Hepatocyte (in vitro differentiated cells): ENCODE measurements at regions not wholly inside any gene's neighbourhood (a gene's known extent, or its start where the extent isn't known, plus 50 kb on each side); places are given as distances from the start of the nearest gene placed in this dataset.

Experiments
- DNase-seq: peaks from one replicate; pipeline ENCODE4 v3.0.0-alpha.2; 2016; ENCODE audit warnings: low spot score
- H2AFZ ChIP-seq: fragments of 200-600 bp; sonication (generic); 2 replicates; pipeline ENCODE4 v1.6.0; 2016; ENCODE audit warnings: antibody characterized with exemption, mild to moderate bottlenecking
- H3K27ac ChIP-seq: fragments of 200-600 bp; sonication (generic); 2 replicates; pipeline ENCODE4 v1.5.1; 2016; ENCODE audit warnings: mild to moderate bottlenecking
- H3K27me3 ChIP-seq: fragments of 200-600 bp; sonication (generic); 2 replicates; pipeline ENCODE4 v1.6.1; 2016
- H3K36me3 ChIP-seq: fragments of 200-600 bp; sonication (generic); replicated peaks from 2 replicates; pipeline ENCODE4 v1.5.1; 2016; ENCODE audit warnings: low read depth; ENCODE audit not compliant: insufficient read depth
- H3K4me1 ChIP-seq: fragments of 200-600 bp; sonication (generic); 2 replicates; pipeline ENCODE4 v1.5.1; 2016; ENCODE audit warnings: mild to moderate bottlenecking, moderate library complexity; ENCODE audit not compliant: insufficient read depth
- H3K4me2 ChIP-seq: fragments of 200-600 bp; sonication (generic); 2 replicates; pipeline ENCODE4 v1.6.0; 2016
- H3K4me3 ChIP-seq: fragments of 200-600 bp; sonication (generic); 2 replicates; pipeline ENCODE4 v1.5.1; 2016; ENCODE audit warnings: mild to moderate bottlenecking
- H3K79me2 ChIP-seq: fragments of 200-600 bp; sonication (generic); 2 replicates; pipeline ENCODE4 v1.6.0; 2017; ENCODE audit warnings: mild to moderate bottlenecking
- H3K9me2 ChIP-seq: fragments of 200-600 bp; sonication (generic); replicated peaks from 2 replicates; pipeline ENCODE4 v1.6.0; 2017; ENCODE audit warnings: mild to moderate bottlenecking; ENCODE audit not compliant: insufficient read depth
- H3K9me3 ChIP-seq: fragments of 200-600 bp; sonication (generic); 2 replicates; pipeline ENCODE4 v1.5.1; 2016; ENCODE audit warnings: low read depth, mild to moderate bottlenecking
- H4K20me1 ChIP-seq: fragments of 200-600 bp; sonication (generic); 2 replicates; pipeline ENCODE4 v1.6.0; 2016; ENCODE audit warnings: mild to moderate bottlenecking; ENCODE audit not compliant: insufficient read depth, poor library complexity, severe bottlenecking
- CTCF ChIP-seq: fragments of 200-600 bp; sonication (generic); IDR thresholded peaks from 2 replicates; pipeline ENCODE4 v1.5.1; 2016; ENCODE audit warnings: antibody characterized with exemption, mild to moderate bottlenecking; ENCODE audit not compliant: poor library complexity
- EZH2 ChIP-seq: fragments of 200-600 bp; sonication (generic); IDR thresholded peaks from 2 replicates; pipeline ENCODE4 v1.6.1; 2016; ENCODE audit warnings: antibody characterized with exemption, mild to moderate bottlenecking, borderline replicate concordance
- EZH2phosphoT487 ChIP-seq: fragments of 200-600 bp; sonication (generic); IDR thresholded peaks from one replicate; pipeline ENCODE4 v1.6.1; 2018; ENCODE audit warnings: antibody characterized with exemption, mild to moderate bottlenecking, low read depth, moderate library complexity; ENCODE audit not compliant: unreplicated experiment, severe bottlenecking
- WGBS: methylation state at CpG from one replicate; pipeline ENCODE4 v1.1.6; 2016; ENCODE audit warnings: low lambda C conversion rate; ENCODE audit errors: missing lambda C conversion rate; 5-methylcytosine and 5-hydroxymethylcytosine counted together

- H3K79me2 ChIP-seq = no peaks in the 10 kb centered on the region
- H3K4me2 ChIP-seq = no peak overlapping the region
- no peak overlapping the region for H3K4me3 ChIP-seq
- no peaks in the 10 kb centered on the region for H3K9me3 ChIP-seq
- no peak overlapping the region for H3K27ac ChIP-seq
- TF ChIP-seq EZH2 (no peak), EZH2phosphoT487 (no peak), CTCF (no peak)
- H3K4me1 ChIP-seq = no peaks in the 10 kb centered on the region
- H2AFZ ChIP-seq = no peak overlapping the region
- no peak for DNase-seq
- no peaks in the 10 kb centered on the region for H3K36me3 ChIP-seq
- H4K20me1 ChIP-seq = no peaks in the 10 kb centered on the region
- H3K9me2 ChIP-seq = no peaks in the 10 kb centered on the region
- no peaks in the 10 kb centered on the region for H3K27me3 ChIP-seq
- WGBS = 84% methylated on average over 5 of the region's 5 CpGs
These were observed 85.9 kb upstream of the FOXN3 start for GRCh38 chr14:89502966-89503365.

GRCh38 chr14:89501381-89501780 lies 84.3 kb upstream of the FOXN3 start:
- H4K20me1 ChIP-seq = no peaks in the 10 kb centered on the region
- WGBS = 97% methylated on average over 4 of the region's 4 CpGs
- no peaks in the 10 kb centered on the region for H3K9me2 ChIP-seq
- no peak overlapping the region for H2AFZ ChIP-seq
- TF ChIP-seq CTCF (no peak), EZH2phosphoT487 (no peak), EZH2 (no peak)
- H3K27me3 ChIP-seq = no peaks in the 10 kb centered on the region
- no peaks in the 10 kb centered on the region for H3K9me3 ChIP-seq
- H3K4me3 ChIP-seq = no peak overlapping the region
- H3K4me1 ChIP-seq = no peaks in the 10 kb centered on the region
- no peak overlapping the region for H3K27ac ChIP-seq
- DNase-seq = no peak
- H3K79me2 ChIP-seq = no peaks in the 10 kb centered on the region
- H3K4me2 ChIP-seq = no peak overlapping the region
- H3K36me3 ChIP-seq = no peaks in the 10 kb centered on the region

- WGBS = 97% methylated on average over 3 of the region's 3 CpGs
- Histone ChIP-seq H2AFZ (no peak overlapping the region), H4K20me1 (no peaks in the 10 kb centered on the region), H3K4me2 (no peak overlapping the region), H3K4me1 (no peaks in the 10 kb centered on the region), H3K36me3 (no peaks in the 10 kb centered on the region), H3K27ac (no peak overlapping the region), H3K9me3 (no peaks in the 10 kb centered on the region), H3K9me2 (no peaks in the 10 kb centered on the region), H3K79me2 (no peaks in the 10 kb centered on the region), H3K4me3 (no peak overlapping the region), H3K27me3 (no peaks in the 10 kb centered on the region)
- no peak for DNase-seq
- no peak for TF ChIP-seq EZH2
- no peak for TF ChIP-seq EZH2phosphoT487
These were observed 83.3 kb upstream of the FOXN3 start for GRCh38 chr14:89500303-89500702.

- H3K79me2 ChIP-seq = no peaks in the 10 kb centered on the region
- H4K20me1 ChIP-seq = no peaks in the 10 kb centered on the region
- TF ChIP-seq EZH2 = no peak
- no peak for TF ChIP-seq EZH2phosphoT487
- TF ChIP-seq CTCF = no peak
- no peaks in the 10 kb centered on the region for H3K27me3 ChIP-seq
- H2AFZ ChIP-seq = no peak overlapping the region
- no peaks in the 10 kb centered on the region for H3K36me3 ChIP-seq
- no peak overlapping the region for H3K4me2 ChIP-seq
- no peak for DNase-seq
- H3K27ac ChIP-seq = no peak overlapping the region
- H3K4me1 ChIP-seq = no peaks in the 10 kb centered on the region
- H3K4me3 ChIP-seq = no peak overlapping the region
- no peaks in the 10 kb centered on the region for H3K9me3 ChIP-seq
- H3K9me2 ChIP-seq = no peaks in the 10 kb centered on the region
- 89% methylated on average over 7 of the region's 7 CpGs for WGBS
These were observed 81.8 kb upstream of the FOXN3 start for GRCh38 chr14:89498878-89499277.
